ENCODE measurements at regions not wholly inside any gene's neighbourhood (a gene's known extent, or its start where the extent isn't known, plus 50 kb on each side); places are given as distances from the start of the nearest gene placed in this dataset.

DNA sequence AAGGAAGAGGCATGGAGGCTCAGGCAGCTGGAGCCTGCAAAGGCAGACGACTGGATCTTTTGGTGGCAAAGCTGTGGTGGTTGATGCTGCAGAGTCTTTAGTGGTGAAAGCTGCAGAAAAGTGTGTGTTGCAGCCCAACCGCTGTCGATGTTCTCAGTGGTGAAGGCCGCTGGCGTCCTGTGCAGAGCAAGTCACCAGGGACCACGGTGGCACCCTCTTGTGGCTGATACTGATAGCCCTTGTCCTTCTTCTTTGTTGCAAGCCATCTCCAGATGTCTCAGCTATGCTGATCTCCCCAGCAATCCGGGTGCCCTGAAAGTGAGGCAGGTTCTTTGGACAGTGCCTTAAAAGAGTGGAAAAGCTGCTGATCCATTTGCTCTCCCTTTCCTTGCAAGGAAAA, 610.9 kb upstream of the PCDH9 start:
- no peak for ATAC-seq (ENCODE audit: low FRiP score in 2 of 2)

DNA sequence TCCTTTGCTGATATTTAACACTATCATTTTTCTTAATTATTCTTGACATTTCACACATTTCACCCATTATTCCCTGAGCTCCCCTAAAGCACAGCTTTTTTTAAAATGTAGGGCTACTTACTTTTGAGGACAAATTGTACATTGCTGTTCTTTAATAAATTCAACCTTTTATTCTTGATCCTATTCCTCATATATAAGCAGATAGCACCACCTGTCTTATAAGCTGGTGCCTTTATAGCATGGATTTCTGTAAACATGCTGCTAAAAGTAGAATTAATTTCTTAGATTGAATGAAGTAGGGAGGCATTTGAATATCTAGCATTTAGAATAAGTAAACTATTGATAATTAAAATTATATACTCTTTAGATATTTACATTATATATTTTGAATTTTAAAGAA, 603.4 kb upstream of the PCDH9 start:
- H3K27me3 ChIP-seq: no peaks in the 10 kb centered on the region
- no peaks in the 10 kb centered on the region for H3K36me3 ChIP-seq
- H3K4me1 ChIP-seq: no peaks in the 10 kb centered on the region
- H3K4me3 ChIP-seq: no peak overlapping the region
- TF ChIP-seq, protein P1, sequence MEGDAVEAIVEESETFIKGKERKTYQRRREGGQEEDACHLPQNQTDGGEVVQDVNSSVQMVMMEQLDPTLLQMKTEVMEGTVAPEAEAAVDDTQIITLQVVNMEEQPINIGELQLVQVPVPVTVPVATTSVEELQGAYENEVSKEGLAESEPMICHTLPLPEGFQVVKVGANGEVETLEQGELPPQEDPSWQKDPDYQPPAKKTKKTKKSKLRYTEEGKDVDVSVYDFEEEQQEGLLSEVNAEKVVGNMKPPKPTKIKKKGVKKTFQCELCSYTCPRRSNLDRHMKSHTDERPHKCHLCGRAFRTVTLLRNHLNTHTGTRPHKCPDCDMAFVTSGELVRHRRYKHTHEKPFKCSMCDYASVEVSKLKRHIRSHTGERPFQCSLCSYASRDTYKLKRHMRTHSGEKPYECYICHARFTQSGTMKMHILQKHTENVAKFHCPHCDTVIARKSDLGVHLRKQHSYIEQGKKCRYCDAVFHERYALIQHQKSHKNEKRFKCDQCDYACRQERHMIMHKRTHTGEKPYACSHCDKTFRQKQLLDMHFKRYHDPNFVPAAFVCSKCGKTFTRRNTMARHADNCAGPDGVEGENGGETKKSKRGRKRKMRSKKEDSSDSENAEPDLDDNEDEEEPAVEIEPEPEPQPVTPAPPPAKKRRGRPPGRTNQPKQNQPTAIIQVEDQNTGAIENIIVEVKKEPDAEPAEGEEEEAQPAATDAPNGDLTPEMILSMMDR (IDR thresholded peaks at IDR 0.05): no peak
- TF ChIP-seq POLR2AphosphoS5 (IDR thresholded peaks at IDR 0.05) (no peak), EP300 (IDR thresholded peaks at IDR 0.05) (no peak), POLR2A (IDR thresholded peaks at IDR 0.05) (no peak)
- ATAC-seq (ENCODE audit: low FRiP score in 2 of 2): no peak
- H3K27ac ChIP-seq: no peak overlapping the region
- no peaks in the 10 kb centered on the region for H3K9me3 ChIP-seq
- no peak for DNase-seq

More for the DNA sequence above, 610.9 kb upstream of the PCDH9 start:
- Histone ChIP-seq H3K9me3 (no peaks in the 10 kb centered on the region), H3K27me3 (no peaks in the 10 kb centered on the region), H3K27ac (no peak overlapping the region), H3K4me1 (no peaks in the 10 kb centered on the region), H3K4me3 (no peak overlapping the region), H3K36me3 (no peaks in the 10 kb centered on the region)
- 76 to 81% methylated on average over 7 of the region's 7 CpGs for WGBS, 2 donors
- TF ChIP-seq POLR2AphosphoS5 (IDR thresholded peaks at IDR 0.05): no peak
- TF ChIP-seq, protein P1 (IDR thresholded peaks at IDR 0.05): no peak
- peak in 1 of 2 donors; percentile 6 for DNase-seq

DNA sequence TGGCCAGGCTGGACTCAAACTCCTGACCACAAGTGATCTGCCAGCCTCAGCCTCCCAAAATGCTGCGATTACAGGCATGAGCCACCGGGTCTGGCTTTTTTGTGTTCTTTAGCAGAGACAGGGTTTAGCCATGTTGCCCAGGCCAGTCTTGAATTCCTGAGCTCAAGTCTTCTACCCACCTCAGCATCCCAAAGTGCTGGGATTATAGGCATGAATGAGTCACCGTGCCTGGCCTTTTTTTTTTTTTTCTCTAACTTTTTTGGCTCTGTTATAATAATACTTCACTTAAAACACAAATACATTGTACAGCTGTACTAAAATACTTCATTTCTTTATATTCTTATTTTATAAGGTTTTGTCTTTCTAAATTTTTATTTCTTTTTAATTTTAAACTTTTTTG, 599.5 kb upstream of the PCDH9 start:
- Histone ChIP-seq H3K4me1 (no peaks in the 10 kb centered on the region), H3K36me3 (no peaks in the 10 kb centered on the region), H3K4me3 (no peak overlapping the region), H3K27ac (no peak overlapping the region), H3K27me3 (no peaks in the 10 kb centered on the region), H3K9me3 (no peaks in the 10 kb centered on the region)
- no peak for ATAC-seq (ENCODE audit: low FRiP score in 2 of 2)
- TF ChIP-seq EP300 (IDR thresholded peaks at IDR 0.05) (no peak), POLR2AphosphoS5 (IDR thresholded peaks at IDR 0.05) (no peak), POLR2A (IDR thresholded peaks at IDR 0.05) (no peak)
- TF ChIP-seq, protein P1 (IDR thresholded peaks at IDR 0.05): no peak
- DNase-seq: no peak
- WGBS, 2 donors: 89 to 94% methylated on average over 3 of the region's 3 CpGs

DNA sequence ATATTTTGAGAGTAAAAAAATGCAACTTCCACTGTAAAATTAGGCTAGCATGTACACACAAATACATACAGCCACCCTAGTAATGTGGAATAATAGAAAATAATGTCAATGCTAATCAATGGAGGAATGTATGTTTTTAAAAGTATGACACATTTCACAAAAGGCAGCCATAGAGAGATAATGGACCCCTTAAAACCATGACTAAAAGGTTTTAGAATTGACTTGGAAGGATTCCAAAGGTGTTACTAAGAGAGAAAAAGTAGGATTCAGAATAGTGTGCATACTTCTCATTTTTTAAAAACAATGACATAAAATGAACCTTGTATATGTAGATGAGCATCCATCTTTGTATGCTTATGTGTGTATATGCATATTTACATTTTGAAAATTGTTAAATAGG, 597.9 kb upstream of the PCDH9 start:
- DNase-seq: no peak
- H3K9me3 ChIP-seq: no peaks in the 10 kb centered on the region
- H3K4me1 ChIP-seq: no peaks in the 10 kb centered on the region
- H3K27me3 ChIP-seq: no peaks in the 10 kb centered on the region
- no peak overlapping the region for H3K27ac ChIP-seq
- TF ChIP-seq, protein P1 (IDR thresholded peaks at IDR 0.05): no peak
- TF ChIP-seq POLR2A (IDR thresholded peaks at IDR 0.05) (no peak), EP300 (IDR thresholded peaks at IDR 0.05) (no peak), POLR2AphosphoS5 (IDR thresholded peaks at IDR 0.05) (no peak)
- no peaks in the 10 kb centered on the region for H3K36me3 ChIP-seq
- H3K4me3 ChIP-seq: no peak overlapping the region
- no peak for ATAC-seq (ENCODE audit: low FRiP score in 2 of 2)

DNA sequence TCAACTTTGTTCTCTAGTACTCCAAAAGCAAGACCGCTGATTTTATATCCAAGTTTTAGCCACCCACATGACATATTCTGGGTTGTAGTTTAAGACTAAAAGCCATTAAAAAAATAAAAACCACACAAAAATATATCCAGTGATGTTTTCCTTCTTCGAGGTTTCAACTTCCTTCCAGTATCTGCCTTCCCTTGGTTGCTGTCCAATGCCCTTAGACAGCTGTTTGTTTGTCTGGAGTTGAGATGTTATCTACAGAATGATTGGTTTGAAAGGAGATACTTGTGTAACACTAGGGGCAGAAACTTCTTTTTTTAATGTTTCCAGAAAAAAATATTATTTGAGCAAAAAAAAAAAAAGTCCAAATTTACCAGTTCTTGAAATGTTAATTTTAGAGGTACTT, 591.5 kb upstream of the PCDH9 start:
- no peak overlapping the region for H3K4me3 ChIP-seq
- no peak for ATAC-seq (ENCODE audit: low FRiP score in 2 of 2)
- no peaks in the 10 kb centered on the region for H3K36me3 ChIP-seq
- no peak overlapping the region for H3K27ac ChIP-seq
- H3K4me1 ChIP-seq: no peaks in the 10 kb centered on the region
- no peaks in the 10 kb centered on the region for H3K9me3 ChIP-seq
- no peaks in the 10 kb centered on the region for H3K27me3 ChIP-seq
- DNase-seq: no peak
- TF ChIP-seq, protein P1 (IDR thresholded peaks at IDR 0.05): no peak
- no peak for TF ChIP-seq POLR2AphosphoS5 (IDR thresholded peaks at IDR 0.05)
- no peak for TF ChIP-seq EP300 (IDR thresholded peaks at IDR 0.05)
- TF ChIP-seq POLR2A (IDR thresholded peaks at IDR 0.05): no peak
- 49 to 50% methylated on average over 2 of the region's 2 CpGs for WGBS, 2 donors

Data from upper lobe of left lung (tissue), 6 donors.